ENCODE measurements at regions not wholly inside any gene's neighbourhood (a gene's known extent, or its start where the extent isn't known, plus 50 kb on each side); places are given as distances from the start of the nearest gene placed in this dataset.

- H3K27me3 Mint-ChIP-seq (ENCODE audit: low read depth in 3 of 3): peaks cover 0 to 3% (median 3%) of the 10 kb centered on the region in 3 donors
- H2AFZ ChIP-seq (ENCODE audit: insufficient read depth, low read depth, low read length, poor library complexity, severe bottlenecking): no peak overlapping the region
Measured at GRCh38 chr5:83815661-83816060, 95.0 kb upstream of the HAPLN1 start.

GRCh38 chr5:83810511-83810910, 89.9 kb upstream of the HAPLN1 start:
- Histone ChIP-seq H3K4me1 (ENCODE audit: control insufficient read depth in 1 of 2, insufficient read depth in 2 of 2, low read length in 2 of 2) (no peaks in the 10 kb centered on the region), H3K9me3 (replicated peaks in 1 of 2; ENCODE audit: control insufficient read depth in 1 of 2, insufficient read depth in 1 of 2, low read length in 2 of 2) (peaks cover 0 to 2% of the 10 kb centered on the region in 2 donors), H3K4me2 (replicated peaks; ENCODE audit: extremely low read depth, low read length, poor library complexity, severe bottlenecking) (no peak overlapping the region), H4K20me1 (ENCODE audit: insufficient read depth, low read length) (no peaks in the 10 kb centered on the region), H3K27me3 (ENCODE audit: control insufficient read depth in 2 of 2, insufficient read depth in 2 of 2, low read length in 2 of 2) (no peaks in the 10 kb centered on the region), H2AFZ (ENCODE audit: insufficient read depth, low read depth, low read length, poor library complexity, severe bottlenecking) (no peak overlapping the region), H3K9ac (ENCODE audit: insufficient read depth, low read length, poor library complexity, severe bottlenecking) (no peak overlapping the region), H3K4me3 (replicated peaks in 1 of 3; ENCODE audit: low read depth in 2 of 3, low read length in 3 of 3) (no peak overlapping the region), H3K27ac (ENCODE audit: low read depth in 1 of 2, low read length in 2 of 2) (no peak overlapping the region), H3K79me2 (ENCODE audit: insufficient read depth, low read length) (no peaks in the 10 kb centered on the region), H3K36me3 (replicated peaks in 1 of 2; ENCODE audit: control insufficient read depth in 1 of 2, insufficient read depth in 2 of 2, low read length in 2 of 2) (no peaks in the 10 kb centered on the region)
- Mint-ChIP-seq H3K4me1 (no peaks in the 10 kb centered on the region), H3K27ac (no peak overlapping the region), H3K36me3 (no peaks in the 10 kb centered on the region), H3K9me3 (peaks cover 0 to 11% (median 6%) of the 10 kb centered on the region in 7 donors), H3K4me3 (no peak overlapping the region), H3K27me3 (ENCODE audit: low read depth in 3 of 3) (peaks cover 1 to 3% (median 2%) of the 10 kb centered on the region in 3 donors)
- WGBS (ENCODE audit: insufficient coverage): no CpG with 5 or more reads among the region's 1 CpG
- TF ChIP-seq CTCF (IDR thresholded peaks at IDR 0.05): no peak
- intact Hi-C loops (cut with micrococcal nuclease): no loop called here
- DNase-seq: no peak

More at GRCh38 chr5:83815661-83816060, 95.0 kb upstream of the HAPLN1 start:
- no peaks in the 10 kb centered on the region for H3K79me2 ChIP-seq (ENCODE audit: insufficient read depth, low read length)
- H3K4me3 Mint-ChIP-seq: no peak overlapping the region
- no peak overlapping the region for H3K27ac ChIP-seq (ENCODE audit: low read depth in 1 of 2, low read length in 2 of 2)
- no peaks in the 10 kb centered on the region for H3K27me3 ChIP-seq (ENCODE audit: control insufficient read depth in 2 of 2, insufficient read depth in 2 of 2, low read length in 2 of 2)
- H3K9me3 Mint-ChIP-seq: peaks cover 0 to 10% (median 0%) of the 10 kb centered on the region in 7 donors
- no peaks in the 10 kb centered on the region for H3K4me1 ChIP-seq (ENCODE audit: control insufficient read depth in 1 of 2, insufficient read depth in 2 of 2, low read length in 2 of 2)
- WGBS (ENCODE audit: insufficient coverage): no CpG with 5 or more reads among the region's 2 CpGs
- H3K4me2 ChIP-seq (replicated peaks; ENCODE audit: extremely low read depth, low read length, poor library complexity, severe bottlenecking): no peak overlapping the region
- TF ChIP-seq CTCF (IDR thresholded peaks at IDR 0.05): no peak
- no peak overlapping the region for H3K4me3 ChIP-seq (replicated peaks in 1 of 3; ENCODE audit: low read depth in 2 of 3, low read length in 3 of 3)
- no peaks in the 10 kb centered on the region for H3K4me1 Mint-ChIP-seq
- no peak overlapping the region for H3K27ac Mint-ChIP-seq
- H3K36me3 ChIP-seq (replicated peaks in 1 of 2; ENCODE audit: control insufficient read depth in 1 of 2, insufficient read depth in 2 of 2, low read length in 2 of 2): no peaks in the 10 kb centered on the region
- H4K20me1 ChIP-seq (ENCODE audit: insufficient read depth, low read length): no peaks in the 10 kb centered on the region
- no peak overlapping the region for H3K9ac ChIP-seq (ENCODE audit: insufficient read depth, low read length, poor library complexity, severe bottlenecking)
- no peak for DNase-seq
- no peaks in the 10 kb centered on the region for H3K36me3 Mint-ChIP-seq
- H3K9me3 ChIP-seq (replicated peaks in 1 of 2; ENCODE audit: control insufficient read depth in 1 of 2, insufficient read depth in 1 of 2, low read length in 2 of 2): no peaks in the 10 kb centered on the region
- intact Hi-C loops (cut with micrococcal nuclease): no loop called here

All from CD14-positive monocyte (primary cell).